DND-41 (cell line): ENCODE measurements at regions not wholly inside any gene's neighbourhood (a gene's known extent, or its start where the extent isn't known, plus 50 kb on each side); places are given as distances from the start of the nearest gene placed in this dataset.
A peak's percentile ranks its signal among the peaks of the same experiment; 100 is the strongest.

ENCODE experiments used
- ATAC-seq: fragments of 200-7000 bp; cut with Tn5 transposase; 3 replicates; pipeline ENCODE4 v1.9.1; 2021; ENCODE audit warnings: low read depth; ENCODE audit not compliant: insufficient read depth
- DNase-seq: peaks from one replicate; pipeline ENCODE4 v3.0.0-alpha.2; 2020
- H2AFZ ChIP-seq: 2 replicates; pipeline ENCODE4 v1.6.0; 2012; ENCODE audit warnings: low read depth, low read length
- H3K27ac ChIP-seq: 2 replicates; pipeline ENCODE4 v1.5.1; 2012; ENCODE audit warnings: low read length, inconsistent platforms
- H3K27me3 ChIP-seq: fragments of 200-600 bp; sonication (generic); 2 replicates; pipeline ENCODE4 v1.6.0; 2012; ENCODE audit warnings: low read length, mild to moderate bottlenecking, inconsistent platforms; ENCODE audit not compliant: insufficient read depth, poor library complexity
- H3K36me3 ChIP-seq: 2 replicates; pipeline ENCODE4 v1.5.1; 2012; ENCODE audit warnings: low read length, inconsistent platforms; ENCODE audit not compliant: insufficient read depth
- H3K4me1 ChIP-seq: 2 replicates; pipeline ENCODE4 v1.5.1; 2012; ENCODE audit warnings: mild to moderate bottlenecking, low read length; ENCODE audit not compliant: insufficient read depth
- H3K4me2 ChIP-seq: 2 replicates; pipeline ENCODE4 v1.6.0; 2012; ENCODE audit warnings: mild to moderate bottlenecking, moderate library complexity, low read length, inconsistent platforms; ENCODE audit not compliant: insufficient read depth
- H3K4me3 ChIP-seq, 2 experiments: fragments of 200-600 bp in 1 of 2; shearing (Covaris generic) in 1 of 2; 2 replicates each; pipeline ENCODE4 v1.5.1; 2012 to 2016; ENCODE audit warnings: inconsistent platforms in 2 of 2, low read length in 2 of 2, mild to moderate bottlenecking in 2 of 2, low read depth in 1 of 2, moderate library complexity in 1 of 2
- H3K79me2 ChIP-seq: 2 replicates; pipeline ENCODE4 v1.6.0; 2012; ENCODE audit warnings: low read length, inconsistent platforms; ENCODE audit not compliant: insufficient read depth
- H3K9ac ChIP-seq: 2 replicates; pipeline ENCODE4 v1.6.0; 2012; ENCODE audit warnings: low read depth, mild to moderate bottlenecking, inconsistent platforms, low read length, moderate library complexity
- H3K9me3 ChIP-seq: 2 replicates; pipeline ENCODE4 v1.5.1; 2012; ENCODE audit warnings: low read length, moderate library complexity, mild to moderate bottlenecking, inconsistent platforms; ENCODE audit not compliant: insufficient read depth, severe bottlenecking
- H4K20me1 ChIP-seq: 2 replicates; pipeline ENCODE4 v1.6.0; 2012; ENCODE audit warnings: low read length; ENCODE audit not compliant: insufficient read depth
- CTCF ChIP-seq: IDR thresholded peaks from 2 replicates; pipeline ENCODE4 v1.5.1; 2012; ENCODE audit warnings: borderline replicate concordance, low read length, moderate library complexity, mild to moderate bottlenecking; ENCODE audit not compliant: poor library complexity, severe bottlenecking; ENCODE audit errors: extremely low read depth
- EZH2 ChIP-seq: IDR thresholded peaks from 3 replicates; pipeline ENCODE4 v1.6.1; 2012; ENCODE audit warnings: borderline replicate concordance, low read depth, mild to moderate bottlenecking, moderate library complexity, low read length, inconsistent platforms; ENCODE audit not compliant: severe bottlenecking

GRCh38 chr17:77419547-77420094 lies 278.9 kb downstream of the SEC14L1 start:
- Histone ChIP-seq H3K4me1 (peaks cover 46% of the 10 kb centered on the region), H3K9me3 (no peaks in the 10 kb centered on the region), H2AFZ (no peak overlapping the region), H3K79me2 (peaks cover 85% of the 10 kb centered on the region), H3K4me3 (peak overlapping the region in 1 of 2 experiments; percentile 34; a peak in 1 of 4 replicates), H3K4me2 (peak overlapping the region; percentile 53), H3K27me3 (no peaks in the 10 kb centered on the region), H3K36me3 (peaks cover 28% of the 10 kb centered on the region; the same call in 1 of the 2 replicates), H3K27ac (peak overlapping the region; percentile 98), H3K9ac (peak overlapping the region; percentile 49), H4K20me1 (no peaks in the 10 kb centered on the region)
- no peak for ATAC-seq
- DNase-seq: peak; percentile 62
- TF ChIP-seq CTCF (no peak), EZH2 (no peak)

- Histone ChIP-seq H3K9ac (peak overlapping the region; percentile 49), H3K27ac (peak overlapping the region; percentile 98), H2AFZ (no peak overlapping the region), H3K27me3 (no peaks in the 10 kb centered on the region), H3K9me3 (no peaks in the 10 kb centered on the region), H3K4me1 (peaks cover 49% of the 10 kb centered on the region), H3K4me2 (peak overlapping the region; percentile 53), H3K79me2 (peaks cover 86% of the 10 kb centered on the region), H3K36me3 (peaks cover 25% of the 10 kb centered on the region; the same call in 1 of the 2 replicates), H3K4me3 (peak overlapping the region in 1 of 2 experiments; percentile 34; a peak in 2 of 4 replicates), H4K20me1 (no peaks in the 10 kb centered on the region)
- DNase-seq: no peak
- TF ChIP-seq CTCF (no peak), EZH2 (no peak)
- no peak for ATAC-seq
Measured at GRCh38 chr17:77420095-77420803, 279.5 kb downstream of the SEC14L1 start.

GRCh38 chr17:77420804-77421629 lies 280.2 kb downstream of the SEC14L1 start:
- no peaks in the 10 kb centered on the region for H4K20me1 ChIP-seq
- H3K4me3 ChIP-seq: peak overlapping the region in 1 of 2 experiments; percentile 43; a peak in 2 of 4 replicates
- peaks cover 24% of the 10 kb centered on the region; the same call in 1 of the 2 replicates for H3K36me3 ChIP-seq
- H3K9me3 ChIP-seq: no peaks in the 10 kb centered on the region
- H3K27ac ChIP-seq: peak overlapping the region; percentile 98
- no peak overlapping the region for H2AFZ ChIP-seq
- peak overlapping the region; percentile 51 for H3K9ac ChIP-seq
- H3K4me2 ChIP-seq: peak overlapping the region; percentile 53
- H3K4me1 ChIP-seq: peaks cover 56% of the 10 kb centered on the region
- DNase-seq (peak; percentile 95), ATAC-seq (peak; percentile 89)
- H3K27me3 ChIP-seq: no peaks in the 10 kb centered on the region
- peaks cover 88% of the 10 kb centered on the region for H3K79me2 ChIP-seq
- TF ChIP-seq EZH2: no peak
- TF ChIP-seq CTCF: peak; percentile 8
